SK-N-SH (cell line): ENCODE measurements at regions not wholly inside any gene's neighbourhood (a gene's known extent, or its start where the extent isn't known, plus 50 kb on each side); places are given as distances from the start of the nearest gene placed in this dataset.

Experiments
- CTCF ChIA-PET: fragments of 300-600, 350-600 bp; formaldehyde crosslinking; extraction: SDS; loops from one replicate; lab custom pipeline; 2021; lab: Yijun Ruan, JAX
- POLR2A ChIA-PET: fragments of 350-600 bp; sonication (Branson Sonifier 250); formaldehyde crosslinking; extraction: SDS; loops from one replicate; lab custom pipeline; 2020; ENCODE audit warnings: antibody characterized with exemption, inconsistent platforms; lab: Yijun Ruan, JAX
- DNase-seq: peaks from one replicate; pipeline ENCODE4 v3.0.0; 2012
- H2AFZ ChIP-seq: fragments of 200-600 bp; sonication (generic); 2 replicates; pipeline ENCODE4 v1.8.1; 2016; ENCODE audit warnings: antibody characterized with exemption, mild to moderate bottlenecking, low read depth
- H3F3A ChIP-seq: fragments of 200-600 bp; sonication (generic); replicated peaks from 2 replicates; pipeline ENCODE3; 2016; ENCODE audit warnings: antibody characterized with exemption, mild to moderate bottlenecking; ENCODE audit not compliant: insufficient read depth
- H3K27ac ChIP-seq, 2 experiments: fragments of 200-500 bp in 1 of 2; fragments of 200-600 bp in 1 of 2; sonication (Bioruptor generic) in 1 of 2; sonication (generic), shearing (Covaris generic) in 1 of 2; 2 replicates each; pipeline versions ENCODE4 v1.5.1 to v1.6.1; 2014 to 2016; ENCODE audit warnings: low read depth in 2 of 2, inconsistent platforms in 1 of 2, low read length in 1 of 2, mild to moderate bottlenecking in 1 of 2, mixed read lengths in 1 of 2
- H3K27me3 ChIP-seq: fragments of 200-600 bp; sonication (generic), shearing (Covaris generic); 2 replicates; pipeline ENCODE4 v1.6.1; 2016; ENCODE audit warnings: mixed run types; ENCODE audit not compliant: insufficient read depth
- H3K36me3 ChIP-seq, 2 experiments: fragments of 200-500 bp in 1 of 2; fragments of 200-600 bp in 1 of 2; sonication (Bioruptor generic) in 1 of 2; sonication (generic) in 1 of 2; replicated peaks in 1 of 2; 2 replicates each; pipeline versions ENCODE3 to v1.5.1; 2014 to 2016; ENCODE audit warnings: low read length in 1 of 2, mild to moderate bottlenecking in 1 of 2; ENCODE audit not compliant: insufficient read depth in 2 of 2, control insufficient read depth in 1 of 2
- H3K4me1 ChIP-seq, 2 experiments: fragments of 200-500 bp in 1 of 2; fragments of 200-600 bp in 1 of 2; sonication (Bioruptor generic) in 1 of 2; sonication (generic), shearing (Covaris generic) in 1 of 2; 2 replicates each; pipeline versions ENCODE4 v1.5.1 to v1.6.1; 2014 to 2016; ENCODE audit warnings: low read depth in 1 of 2, low read length in 1 of 2, mixed run types in 1 of 2; ENCODE audit not compliant: insufficient read depth in 2 of 2, control insufficient read depth in 1 of 2
- H3K4me2 ChIP-seq: fragments of 200-600 bp; sonication (generic), shearing (Covaris generic); 2 replicates; pipeline ENCODE4 v1.6.1; 2017; ENCODE audit warnings: mixed run types
- H3K4me3 ChIP-seq, 2 experiments: fragments of 200-500 bp in 1 of 2; fragments of 200-600 bp in 1 of 2; sonication (Bioruptor generic) in 1 of 2; sonication (generic), shearing (Covaris generic) in 1 of 2; 2 replicates each; pipeline versions ENCODE4 v1.5.1 to v1.8.1; 2014 to 2016; ENCODE audit warnings: low read depth in 2 of 2, inconsistent platforms in 1 of 2, low read length in 1 of 2, mild to moderate bottlenecking in 1 of 2, mixed read lengths in 1 of 2, moderate library complexity in 1 of 2
- H3K79me2 ChIP-seq: fragments of 200-600 bp; sonication (generic); 2 replicates; pipeline ENCODE4 v1.8.1; 2017; ENCODE audit warnings: mild to moderate bottlenecking; ENCODE audit not compliant: insufficient read depth
- H3K9ac ChIP-seq: fragments of 200-600 bp; sonication (generic); 2 replicates; pipeline ENCODE4 v1.6.1; 2017; ENCODE audit warnings: mixed run types
- H3K9me2 ChIP-seq: fragments of 200-600 bp; sonication (generic); 2 replicates; pipeline ENCODE4 v1.6.1; 2017; ENCODE audit warnings: mixed run types
- H3K9me3 ChIP-seq: fragments of 200-600 bp; sonication (generic); 2 replicates; pipeline ENCODE4 v1.6.1; 2017; ENCODE audit warnings: mixed run types, mild to moderate bottlenecking, moderate library complexity
- H4K20me1 ChIP-seq: fragments of 200-600 bp; sonication (generic); 2 replicates; pipeline ENCODE4 v1.6.1; 2017; ENCODE audit warnings: mild to moderate bottlenecking, mixed run types; ENCODE audit not compliant: insufficient read depth
- CHD2 ChIP-seq: fragments of 150-350 bp; IDR thresholded peaks from 2 replicates; pipeline ENCODE4 v1.6.1; 2018; ENCODE audit warnings: low read length; ENCODE audit not compliant: partially characterized antibody
- FOXJ3 ChIP-seq: sonication (generic); formaldehyde crosslinking; IDR thresholded peaks from 2 replicates; pipeline ENCODE4 v1.5.1; 2020; ENCODE audit warnings: mild to moderate bottlenecking, missing genetic modification reagents
- FOXM1 ChIP-seq: IDR thresholded peaks from 2 replicates; pipeline ENCODE4 v1.4.0; 2012; ENCODE audit warnings: low read depth, mild to moderate bottlenecking
- MXI1 ChIP-seq: IDR thresholded peaks from 2 replicates; pipeline ENCODE4 v1.6.1; 2012; ENCODE audit warnings: mild to moderate bottlenecking, low read depth, low read length, improper control_type of control experiment
- NFIC ChIP-seq: IDR thresholded peaks from 2 replicates; pipeline ENCODE4 v1.4.0; 2012; ENCODE audit warnings: borderline replicate concordance
- RCOR1 ChIP-seq: fragments of 150-350 bp; IDR thresholded peaks from 2 replicates; pipeline ENCODE4 v1.6.1; 2017; ENCODE audit warnings: antibody characterized with exemption, low read length
- REST ChIP-seq: IDR thresholded peaks from 2 replicates; pipeline ENCODE4 v1.6.1; 2012; ENCODE audit warnings: mild to moderate bottlenecking, low read depth, low read length, moderate library complexity
- RFX5 ChIP-seq: IDR thresholded peaks from 2 replicates; pipeline ENCODE4 v1.6.1; 2012; ENCODE audit warnings: mild to moderate bottlenecking, improper control_type of control experiment, low read length
- SMC3 ChIP-seq: IDR thresholded peaks from 2 replicates; pipeline ENCODE4 v1.6.1; 2012; ENCODE audit warnings: low read depth, low read length, improper control_type of control experiment
- TCF12 ChIP-seq: IDR thresholded peaks from 2 replicates; pipeline ENCODE4 v1.4.0; 2012
- TEAD4 ChIP-seq: IDR thresholded peaks from 2 replicates; pipeline ENCODE4 v1.4.0; 2012; ENCODE audit warnings: mild to moderate bottlenecking, borderline replicate concordance; ENCODE audit not compliant: insufficient read depth
- USF2 ChIP-seq: fragments of 150-350 bp; IDR thresholded peaks from 2 replicates; pipeline ENCODE4 v1.6.1; 2017; ENCODE audit warnings: antibody characterized with exemption, low read length, low read depth, borderline replicate concordance
- WGBS: methylation state at CpG from one replicate; pipeline ENCODE4 v1.1.6; 2017; ENCODE audit warnings: low lambda C conversion rate; 5-methylcytosine and 5-hydroxymethylcytosine counted together
- TF ChIP-seq, protein P1 (sequence below): IDR thresholded peaks from 2 replicates; pipeline ENCODE4; 2012
- TF ChIP-seq, protein P2 (sequence below): IDR thresholded peaks from 2 replicates; pipeline ENCODE4 v1.4.0; 2012; ENCODE audit warnings: low read depth
- TF ChIP-seq, protein P3 (sequence below): fragments of 200-600 bp; sonication (generic); IDR thresholded peaks from 2 replicates; pipeline ENCODE4 v1.6.1; 2017; ENCODE audit warnings: antibody characterized with exemption, mild to moderate bottlenecking, moderate library complexity

DNA sequence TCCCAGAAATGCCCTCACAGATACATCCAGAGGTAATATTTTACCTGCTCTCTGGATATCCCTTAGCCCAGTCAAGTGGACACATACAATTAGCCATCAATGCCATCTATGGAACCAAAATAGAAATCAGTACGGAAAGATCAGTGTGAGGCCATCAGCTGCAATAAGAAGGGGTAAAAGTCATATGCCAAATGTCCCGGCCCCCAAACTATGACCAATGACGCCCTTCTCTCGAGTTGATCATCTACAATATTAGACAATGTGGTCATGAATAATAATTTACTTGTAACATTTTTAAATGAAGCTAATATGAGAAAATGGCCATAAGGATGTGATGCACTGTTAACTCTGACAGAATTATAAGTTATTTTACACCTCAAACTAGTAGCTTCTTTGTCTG, 588.9 kb downstream of the POM121L12 start:
- POLR2A ChIA-PET: no interaction called here
- H3K4me2 ChIP-seq: no peak overlapping the region
- H3K79me2 ChIP-seq: no peaks in the 10 kb centered on the region
- no peaks in the 10 kb centered on the region for H3K36me3 ChIP-seq
- no peak overlapping the region for H2AFZ ChIP-seq
- H3K9me2 ChIP-seq: no peaks in the 10 kb centered on the region
- H4K20me1 ChIP-seq: no peaks in the 10 kb centered on the region
- H3K9ac ChIP-seq: no peak overlapping the region
- CTCF ChIA-PET: interaction anchor here (0.7 kb wide), 1 partner anchor 10 kb away, joined by 3 read pairs; no protein-coding TSS in a partner anchor
- no peak for DNase-seq
- 16% methylated on average over 4 of the region's 4 CpGs for WGBS
- peaks cover 7% of the 10 kb centered on the region for H3K9me3 ChIP-seq
- H3K27ac ChIP-seq: no peak overlapping the region
- H3F3A ChIP-seq: no peaks in the 10 kb centered on the region
- no peaks in the 10 kb centered on the region for H3K27me3 ChIP-seq
- no peaks in the 10 kb centered on the region for H3K4me1 ChIP-seq
- TF ChIP-seq, protein P1, sequence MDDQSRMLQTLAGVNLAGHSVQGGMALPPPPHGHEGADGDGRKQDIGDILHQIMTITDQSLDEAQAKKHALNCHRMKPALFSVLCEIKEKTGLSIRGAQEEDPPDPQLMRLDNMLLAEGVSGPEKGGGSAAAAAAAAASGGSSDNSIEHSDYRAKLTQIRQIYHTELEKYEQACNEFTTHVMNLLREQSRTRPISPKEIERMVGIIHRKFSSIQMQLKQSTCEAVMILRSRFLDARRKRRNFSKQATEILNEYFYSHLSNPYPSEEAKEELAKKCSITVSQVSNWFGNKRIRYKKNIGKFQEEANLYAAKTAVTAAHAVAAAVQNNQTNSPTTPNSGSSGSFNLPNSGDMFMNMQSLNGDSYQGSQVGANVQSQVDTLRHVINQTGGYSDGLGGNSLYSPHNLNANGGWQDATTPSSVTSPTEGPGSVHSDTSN: no peak
- no peak for TF ChIP-seq TEAD4
- TF ChIP-seq, protein P2, sequence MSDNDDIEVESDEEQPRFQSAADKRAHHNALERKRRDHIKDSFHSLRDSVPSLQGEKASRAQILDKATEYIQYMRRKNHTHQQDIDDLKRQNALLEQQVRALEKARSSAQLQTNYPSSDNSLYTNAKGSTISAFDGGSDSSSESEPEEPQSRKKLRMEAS: no peak
- no peak for TF ChIP-seq TCF12
- no peak for TF ChIP-seq CHD2
- no peak for TF ChIP-seq FOXJ3
- no peak for TF ChIP-seq MXI1
- TF ChIP-seq, protein P3, sequence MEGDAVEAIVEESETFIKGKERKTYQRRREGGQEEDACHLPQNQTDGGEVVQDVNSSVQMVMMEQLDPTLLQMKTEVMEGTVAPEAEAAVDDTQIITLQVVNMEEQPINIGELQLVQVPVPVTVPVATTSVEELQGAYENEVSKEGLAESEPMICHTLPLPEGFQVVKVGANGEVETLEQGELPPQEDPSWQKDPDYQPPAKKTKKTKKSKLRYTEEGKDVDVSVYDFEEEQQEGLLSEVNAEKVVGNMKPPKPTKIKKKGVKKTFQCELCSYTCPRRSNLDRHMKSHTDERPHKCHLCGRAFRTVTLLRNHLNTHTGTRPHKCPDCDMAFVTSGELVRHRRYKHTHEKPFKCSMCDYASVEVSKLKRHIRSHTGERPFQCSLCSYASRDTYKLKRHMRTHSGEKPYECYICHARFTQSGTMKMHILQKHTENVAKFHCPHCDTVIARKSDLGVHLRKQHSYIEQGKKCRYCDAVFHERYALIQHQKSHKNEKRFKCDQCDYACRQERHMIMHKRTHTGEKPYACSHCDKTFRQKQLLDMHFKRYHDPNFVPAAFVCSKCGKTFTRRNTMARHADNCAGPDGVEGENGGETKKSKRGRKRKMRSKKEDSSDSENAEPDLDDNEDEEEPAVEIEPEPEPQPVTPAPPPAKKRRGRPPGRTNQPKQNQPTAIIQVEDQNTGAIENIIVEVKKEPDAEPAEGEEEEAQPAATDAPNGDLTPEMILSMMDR: no peak
- TF ChIP-seq RFX5: no peak
- TF ChIP-seq USF2: no peak
- no peak for TF ChIP-seq SMC3
- no peak for TF ChIP-seq REST
- no peak for TF ChIP-seq FOXM1
- TF ChIP-seq RCOR1: no peak
- no peak for TF ChIP-seq NFIC
- TF ChIP-seq, all 33 proteins: peak for 0
- no peak overlapping the region for H3K4me3 ChIP-seq
